Neural cell (in vitro differentiated cells): ENCODE measurements at regions not wholly inside any gene's neighbourhood (a gene's known extent, or its start where the extent isn't known, plus 50 kb on each side); places are given as distances from the start of the nearest gene placed in this dataset.

ENCODE experiments used
- POLR2AphosphoS5 ChIP-seq: IDR thresholded peaks from 2 replicates; pipeline ENCODE4 v1.6.1; 2012
- TF ChIP-seq, protein P1 (sequence below): fragments of 450-650 bp; IDR thresholded peaks from 2 replicates; pipeline ENCODE4 v1.5.1; 2014; ENCODE audit warnings: antibody characterized with exemption, mild to moderate bottlenecking, moderate library complexity; ENCODE audit not compliant: poor library complexity, severe bottlenecking

DNA sequence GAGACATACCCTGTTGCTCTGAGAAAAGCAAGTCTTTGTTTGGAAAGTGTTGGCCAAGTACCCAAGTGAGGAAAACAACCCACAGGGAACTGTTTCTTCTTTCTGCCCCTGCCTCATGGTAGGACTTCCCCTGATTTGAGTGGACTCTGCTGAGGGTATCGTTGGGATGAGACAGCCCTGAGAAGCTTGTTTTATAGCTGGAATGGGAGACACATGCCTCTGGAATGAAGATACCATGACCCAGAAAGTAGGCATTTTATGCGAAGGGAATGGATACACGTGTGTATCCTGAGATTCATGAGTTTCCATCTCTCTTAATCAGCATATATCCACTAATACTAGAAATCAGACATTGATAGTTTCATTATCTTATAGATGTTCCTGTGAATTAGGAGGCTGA is 382.3 kb downstream of the ATP23 start:
- no peak for TF ChIP-seq POLR2AphosphoS5
- TF ChIP-seq, protein P1, sequence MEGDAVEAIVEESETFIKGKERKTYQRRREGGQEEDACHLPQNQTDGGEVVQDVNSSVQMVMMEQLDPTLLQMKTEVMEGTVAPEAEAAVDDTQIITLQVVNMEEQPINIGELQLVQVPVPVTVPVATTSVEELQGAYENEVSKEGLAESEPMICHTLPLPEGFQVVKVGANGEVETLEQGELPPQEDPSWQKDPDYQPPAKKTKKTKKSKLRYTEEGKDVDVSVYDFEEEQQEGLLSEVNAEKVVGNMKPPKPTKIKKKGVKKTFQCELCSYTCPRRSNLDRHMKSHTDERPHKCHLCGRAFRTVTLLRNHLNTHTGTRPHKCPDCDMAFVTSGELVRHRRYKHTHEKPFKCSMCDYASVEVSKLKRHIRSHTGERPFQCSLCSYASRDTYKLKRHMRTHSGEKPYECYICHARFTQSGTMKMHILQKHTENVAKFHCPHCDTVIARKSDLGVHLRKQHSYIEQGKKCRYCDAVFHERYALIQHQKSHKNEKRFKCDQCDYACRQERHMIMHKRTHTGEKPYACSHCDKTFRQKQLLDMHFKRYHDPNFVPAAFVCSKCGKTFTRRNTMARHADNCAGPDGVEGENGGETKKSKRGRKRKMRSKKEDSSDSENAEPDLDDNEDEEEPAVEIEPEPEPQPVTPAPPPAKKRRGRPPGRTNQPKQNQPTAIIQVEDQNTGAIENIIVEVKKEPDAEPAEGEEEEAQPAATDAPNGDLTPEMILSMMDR: no peak
